ENCODE measurements at regions not wholly inside any gene's neighbourhood (a gene's known extent, or its start where the extent isn't known, plus 50 kb on each side); places are given as distances from the start of the nearest gene placed in this dataset.

GRCh38 chr2:16059393-16060016 lies 119.2 kb downstream of the MYCN start:
- no peak overlapping the region for H3K4me3 ChIP-seq (ENCODE audit: low read depth, low read length)
- no peak overlapping the region for H3K27ac ChIP-seq
- TF ChIP-seq, protein P1, sequence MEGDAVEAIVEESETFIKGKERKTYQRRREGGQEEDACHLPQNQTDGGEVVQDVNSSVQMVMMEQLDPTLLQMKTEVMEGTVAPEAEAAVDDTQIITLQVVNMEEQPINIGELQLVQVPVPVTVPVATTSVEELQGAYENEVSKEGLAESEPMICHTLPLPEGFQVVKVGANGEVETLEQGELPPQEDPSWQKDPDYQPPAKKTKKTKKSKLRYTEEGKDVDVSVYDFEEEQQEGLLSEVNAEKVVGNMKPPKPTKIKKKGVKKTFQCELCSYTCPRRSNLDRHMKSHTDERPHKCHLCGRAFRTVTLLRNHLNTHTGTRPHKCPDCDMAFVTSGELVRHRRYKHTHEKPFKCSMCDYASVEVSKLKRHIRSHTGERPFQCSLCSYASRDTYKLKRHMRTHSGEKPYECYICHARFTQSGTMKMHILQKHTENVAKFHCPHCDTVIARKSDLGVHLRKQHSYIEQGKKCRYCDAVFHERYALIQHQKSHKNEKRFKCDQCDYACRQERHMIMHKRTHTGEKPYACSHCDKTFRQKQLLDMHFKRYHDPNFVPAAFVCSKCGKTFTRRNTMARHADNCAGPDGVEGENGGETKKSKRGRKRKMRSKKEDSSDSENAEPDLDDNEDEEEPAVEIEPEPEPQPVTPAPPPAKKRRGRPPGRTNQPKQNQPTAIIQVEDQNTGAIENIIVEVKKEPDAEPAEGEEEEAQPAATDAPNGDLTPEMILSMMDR (IDR thresholded peaks at IDR 0.05; ENCODE audit: low read depth, low read length), result no peak
- H3K9me3 ChIP-seq (ENCODE audit: severe bottlenecking), result peaks cover 23% of the 10 kb centered on the region
- no peak for DNase-seq
- no peaks in the 10 kb centered on the region for H3K27me3 ChIP-seq (ENCODE audit: insufficient read depth, low read depth, severe bottlenecking)
- no peaks in the 10 kb centered on the region for H3K36me3 ChIP-seq

DNA sequence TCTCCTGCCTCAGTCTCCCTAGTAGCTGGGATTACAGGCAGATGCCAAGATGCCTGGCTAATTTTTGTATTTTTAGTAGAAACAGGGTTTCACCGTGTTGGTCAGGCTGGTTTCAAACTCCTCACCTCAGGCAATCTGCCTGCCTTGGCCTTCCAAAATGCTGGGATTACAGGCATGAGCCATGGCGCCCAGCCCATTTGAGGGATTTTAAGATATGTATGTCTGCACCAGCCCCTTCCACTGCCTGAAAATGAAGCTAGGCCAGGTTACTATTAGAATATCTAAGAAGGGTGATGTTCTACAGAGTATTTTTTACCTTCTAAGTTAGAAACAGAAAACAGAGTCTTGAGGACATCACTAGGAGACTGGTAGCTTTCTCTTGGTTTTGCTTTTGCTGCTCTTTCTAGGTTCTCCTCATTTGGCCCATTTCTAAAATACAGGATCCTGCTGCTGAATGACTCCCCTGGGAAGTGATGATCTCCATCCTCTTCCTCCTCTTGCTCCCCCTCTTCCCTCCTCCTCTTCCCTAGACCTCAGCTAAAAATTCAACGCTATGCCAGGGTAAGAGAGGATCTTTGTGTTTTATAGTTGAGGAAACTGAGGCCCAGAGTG lies 118.5 kb downstream of the MYCN start:
- Histone ChIP-seq H3K9me3 (ENCODE audit: severe bottlenecking) (peaks cover 16% of the 10 kb centered on the region), H3K27ac (peak overlapping the region; percentile 43), H3K4me3 (ENCODE audit: low read depth, low read length) (no peak overlapping the region), H3K36me3 (no peaks in the 10 kb centered on the region), H3K27me3 (ENCODE audit: insufficient read depth, low read depth, severe bottlenecking) (no peaks in the 10 kb centered on the region)
- TF ChIP-seq, protein P1 (IDR thresholded peaks at IDR 0.05; ENCODE audit: low read depth, low read length), result no peak
- DNase-seq, result no peak

DNA sequence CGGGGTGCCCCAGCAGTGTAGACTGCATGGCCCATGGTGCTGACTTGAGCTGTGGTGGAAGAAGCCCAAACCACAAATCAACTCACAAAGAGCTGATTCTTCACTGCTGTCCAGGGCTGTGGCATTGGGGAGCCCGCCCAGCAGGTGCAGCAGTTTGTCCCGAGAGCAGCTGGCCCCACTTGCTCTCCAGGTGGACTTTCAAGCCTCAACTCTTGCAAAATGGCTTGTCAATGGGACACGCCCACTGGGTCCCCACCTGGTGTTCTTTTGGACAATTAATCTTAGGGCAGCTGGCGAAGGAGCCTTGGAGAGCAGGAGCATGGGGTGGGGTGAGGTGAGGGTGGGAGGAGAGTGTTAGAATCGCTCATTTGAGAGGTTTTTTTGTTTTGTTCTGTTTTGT lies 117.9 kb downstream of the MYCN start:
- no peaks in the 10 kb centered on the region for H3K27me3 ChIP-seq (ENCODE audit: insufficient read depth, low read depth, severe bottlenecking)
- H3K27ac ChIP-seq, result peak overlapping the region; percentile 43
- DNase-seq, result peak; percentile 79
- no peak overlapping the region for H3K4me3 ChIP-seq (ENCODE audit: low read depth, low read length)
- no peaks in the 10 kb centered on the region for H3K36me3 ChIP-seq
- peaks cover 10% of the 10 kb centered on the region for H3K9me3 ChIP-seq (ENCODE audit: severe bottlenecking)
- TF ChIP-seq, protein P1 (IDR thresholded peaks at IDR 0.05; ENCODE audit: low read depth, low read length), result no peak

DNA sequence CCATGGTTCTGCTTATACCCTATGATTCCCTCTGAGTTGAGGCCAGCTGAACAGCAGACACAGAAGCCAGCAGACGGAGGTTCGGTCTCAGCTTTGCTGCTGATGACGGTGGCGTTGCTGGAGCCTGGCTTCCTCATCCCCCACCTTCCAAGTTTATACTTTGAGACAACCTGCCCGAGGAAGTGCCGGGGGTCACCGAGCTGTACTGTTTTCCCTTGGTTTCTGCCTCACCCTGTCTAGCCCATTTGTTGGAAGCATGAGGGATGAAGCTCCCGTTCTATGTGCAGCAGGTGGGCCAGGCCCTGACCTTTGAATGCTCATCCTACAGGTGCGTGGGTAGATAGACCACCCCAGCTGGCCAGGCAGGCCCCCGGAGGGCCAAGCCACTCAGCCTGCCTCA lies 117.3 kb downstream of the MYCN start:
- Histone ChIP-seq H3K27ac (no peak overlapping the region), H3K9me3 (ENCODE audit: severe bottlenecking) (peaks cover 5% of the 10 kb centered on the region), H3K4me3 (ENCODE audit: low read depth, low read length) (no peak overlapping the region), H3K36me3 (no peaks in the 10 kb centered on the region), H3K27me3 (ENCODE audit: insufficient read depth, low read depth, severe bottlenecking) (no peaks in the 10 kb centered on the region)
- DNase-seq, result no peak
- TF ChIP-seq, protein P1 (IDR thresholded peaks at IDR 0.05; ENCODE audit: low read depth, low read length), result no peak

DNA sequence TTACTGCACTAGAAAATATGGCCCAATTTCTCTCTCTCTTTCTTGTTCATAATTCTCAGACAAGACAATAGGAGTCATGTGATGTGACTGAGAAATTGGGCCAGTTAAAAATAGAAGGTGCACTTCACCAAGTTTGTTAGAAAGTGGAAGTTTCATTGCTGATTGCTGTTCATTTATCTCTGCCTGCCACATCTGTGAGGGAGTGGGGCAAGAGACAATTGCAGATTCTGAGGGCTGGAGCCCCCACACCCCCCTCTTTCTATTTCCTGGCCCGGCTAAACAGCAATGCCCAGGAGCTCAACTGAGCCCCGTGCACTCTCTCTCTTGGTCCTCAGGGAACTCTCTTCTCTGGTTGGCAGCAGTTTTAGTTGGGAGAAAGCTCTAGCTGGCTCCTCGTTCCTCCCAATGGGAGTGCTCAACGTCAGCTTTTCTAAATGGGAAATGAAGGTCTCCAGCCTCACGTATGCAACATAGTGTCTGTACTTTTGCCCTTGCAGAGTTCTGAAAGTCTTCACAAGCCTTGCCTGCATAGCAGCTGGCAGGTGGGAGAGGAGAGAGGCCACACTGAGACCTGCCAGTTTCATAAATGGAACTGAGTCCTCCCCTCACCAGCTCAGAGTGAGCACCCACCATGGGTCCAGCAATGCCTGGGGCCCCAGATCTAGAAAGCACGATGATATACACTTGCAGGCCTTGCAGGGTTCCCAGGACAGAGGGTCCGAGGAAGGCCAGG lies 115.7 kb downstream of the MYCN start:
- TF ChIP-seq, protein P1 (IDR thresholded peaks at IDR 0.05; ENCODE audit: low read depth, low read length), result no peak
- H3K9me3 ChIP-seq (ENCODE audit: severe bottlenecking), result no peaks in the 10 kb centered on the region

More for the DNA sequence above, 115.7 kb downstream of the MYCN start:
- no peak overlapping the region; the same call in 1 of the 2 replicates for H3K27ac ChIP-seq
- no peaks in the 10 kb centered on the region for H3K27me3 ChIP-seq (ENCODE audit: insufficient read depth, low read depth, severe bottlenecking)
- no peaks in the 10 kb centered on the region for H3K36me3 ChIP-seq
- H3K4me3 ChIP-seq (ENCODE audit: low read depth, low read length), result no peak overlapping the region
- DNase-seq, result no peak

Data from WERI-Rb-1 (cell line).